A549 (cell line): ENCODE measurements at regions not wholly inside any gene's neighbourhood (a gene's known extent, or its start where the extent isn't known, plus 50 kb on each side); places are given as distances from the start of the nearest gene placed in this dataset.
A peak's percentile ranks its signal among the peaks of the same experiment; 100 is the strongest.
"Not testable (repeated sequence)": the region's sequence is repeated elsewhere in the genome, so short reads cannot be mapped to it uniquely, and the experiment has no call there.

Experiments used
- ATAC-seq, 2 experiments: fragments of 200-7000 bp in 1 of 2; fragments of >200 bp in 1 of 2; cut with Nextera tagmentation in 1 of 2; cut with Tn5 transposase in 1 of 2; 3 replicates each; pipeline versions ENCODE4 v1.8.0 to v1.9.1; 2018 to 2020; ENCODE audit warnings: mild to moderate bottlenecking in 1 of 2, moderate library complexity in 1 of 2
- CTCF ChIA-PET: fragments of 300-600 bp; sonication (Branson Sonifier 250); formaldehyde crosslinking; extraction: SDS; loops from one replicate; lab custom pipeline; 2021; ENCODE audit warnings: antibody characterized with exemption, inconsistent platforms; lab: Yijun Ruan, JAX
- POLR2A ChIA-PET: fragments of 350-600 bp; formaldehyde crosslinking; extraction: SDS; loops from one replicate; lab custom pipeline; 2021; ENCODE audit warnings: antibody characterized with exemption, inconsistent platforms; lab: Yijun Ruan, JAX
- DNase-seq, 2 experiments: peaks; one replicate each; pipeline versions ENCODE4 v3.0.0 to v3.0.0-alpha.2; 2011 to 2016; ENCODE audit warnings: low read depth in 1 of 2, low spot score in 1 of 2
- FAIRE-seq: peaks from 2 replicates; lab custom pipeline; 2011; peaks lifted over from hg19 to GRCh38; lab: Jason Lieb, UNC
- H3K27ac ChIP-seq, 2 experiments: fragments of >200 bp; sonication (Bioruptor Twin); formaldehyde crosslinking; 3 replicates each; pipeline ENCODE4 v1.5.1; 2016 to 2017
- H3K4me1 ChIP-seq: fragments of >200 bp; sonication (Bioruptor Twin); formaldehyde crosslinking; 3 replicates; pipeline ENCODE4 v1.6.1; 2016
- H3K4me2 ChIP-seq: fragments of >200 bp; sonication (Bioruptor Twin); formaldehyde crosslinking; 3 replicates; pipeline ENCODE4 v1.6.1; 2016
- H3K4me3 ChIP-seq: fragments of >200 bp; sonication (Bioruptor Twin); formaldehyde crosslinking; 3 replicates; pipeline ENCODE4 v1.5.1; 2016
- H3K9me3 ChIP-seq: fragments of >200 bp; sonication (Bioruptor Twin); formaldehyde crosslinking; 3 replicates; pipeline ENCODE4 v1.6.1; 2016
- WGBS: methylation state at CpG from one replicate; pipeline ENCODE4 v1.1.6; 2017; ENCODE audit errors: missing lambda C conversion rate; 5-methylcytosine and 5-hydroxymethylcytosine counted together

GRCh38 chrY:25152322-25152721 lies 100.4 kb upstream of the BPY2C start:
- no CpG with 5 or more reads among the region's 2 CpGs for WGBS
- POLR2A ChIA-PET, ATAC-seq, FAIRE-seq, H3K4me2 ChIP-seq, H3K4me1 ChIP-seq, H3K27ac ChIP-seq, DNase-seq, H3K9me3 ChIP-seq, CTCF ChIA-PET, H3K4me3 ChIP-seq: not testable (repeated sequence)

DNA sequence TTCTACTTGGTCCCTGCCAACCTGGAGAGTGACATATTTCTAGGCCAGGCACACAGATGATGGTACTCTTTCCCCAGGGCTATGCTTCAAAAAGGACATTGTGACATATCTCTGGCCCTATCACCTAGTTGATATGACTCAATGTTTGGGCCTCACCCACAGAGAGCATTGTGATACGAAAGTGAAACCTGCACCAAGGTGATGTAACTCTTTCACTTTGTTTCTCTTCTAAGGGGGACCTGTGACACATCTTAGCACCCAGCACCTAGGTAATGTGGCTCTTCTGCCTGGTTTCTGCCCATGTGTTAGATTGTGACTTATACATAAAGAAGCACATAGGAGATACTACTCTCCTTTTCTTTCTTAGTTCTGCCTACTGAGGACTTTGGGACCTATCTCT lies 96.1 kb upstream of the BPY2C start:
- FAIRE-seq, H3K4me3 ChIP-seq, H3K4me2 ChIP-seq, POLR2A ChIA-PET, CTCF ChIA-PET, DNase-seq, H3K9me3 ChIP-seq, H3K4me1 ChIP-seq, H3K27ac ChIP-seq: not testable (repeated sequence)
- WGBS = no CpG with 5 or more reads among the region's 1 CpG
- 0 out of 6 replicates have a peak, but pooled peaks of 1 of the 2 experiments have one; percentile 50 for ATAC-seq

DNA sequence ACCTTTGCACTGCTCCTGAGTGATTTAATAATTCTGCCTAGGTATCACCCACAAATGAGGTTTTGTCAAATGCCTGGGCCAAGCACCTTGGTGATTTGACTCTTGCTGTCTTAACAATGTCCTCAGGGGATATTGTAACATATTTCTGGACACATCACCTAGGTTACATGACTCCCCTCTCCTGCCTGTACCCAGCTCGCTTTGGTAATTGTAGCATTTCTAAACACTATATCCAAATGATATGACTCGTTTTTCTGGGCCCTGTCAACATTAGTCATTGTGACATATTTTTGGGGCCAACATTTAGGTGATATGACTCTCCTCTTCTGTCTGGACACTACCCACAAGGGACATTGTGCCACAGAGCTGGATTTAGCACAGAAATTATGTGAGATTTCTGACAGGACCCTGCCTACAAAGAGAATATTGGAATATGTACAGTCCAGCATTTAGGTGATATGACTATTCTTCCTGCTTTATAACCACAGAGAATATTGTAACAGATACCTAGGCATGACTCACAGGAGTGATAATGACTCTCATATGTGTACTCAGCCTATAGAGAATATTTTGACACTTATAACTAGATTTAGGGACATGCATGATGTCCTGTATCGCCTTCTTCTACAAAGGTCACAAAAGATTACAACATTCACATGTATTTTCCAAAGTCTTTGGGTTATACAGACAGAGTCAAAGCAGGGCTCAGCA lies 80.4 kb upstream of the BPY2C start:
- DNase-seq, FAIRE-seq, CTCF ChIA-PET, POLR2A ChIA-PET, H3K4me1 ChIP-seq, ATAC-seq, H3K27ac ChIP-seq, H3K4me2 ChIP-seq, H3K9me3 ChIP-seq, H3K4me3 ChIP-seq: not testable (repeated sequence)
- WGBS = no CpG with 5 or more reads among the region's 3 CpGs

DNA sequence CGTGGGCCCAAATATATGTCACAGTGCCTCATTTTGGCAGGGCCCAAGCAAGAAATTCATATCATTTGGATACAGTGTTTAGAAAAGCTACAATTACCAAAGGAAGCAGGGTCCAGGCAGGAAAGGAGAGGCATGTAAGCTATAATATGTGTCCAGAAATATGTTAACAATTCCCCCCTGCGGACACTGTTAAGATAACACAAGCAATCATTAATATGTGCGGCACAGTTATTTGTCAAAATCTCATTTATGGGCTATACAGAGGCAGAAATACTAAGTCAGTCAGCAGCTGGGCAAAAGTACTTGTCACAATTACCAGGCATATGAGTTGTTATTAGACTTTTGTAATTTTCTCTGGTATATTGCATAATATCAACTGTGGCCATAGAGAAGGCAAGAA lies 69.0 kb upstream of the BPY2C start:
- no CpG with 5 or more reads among the region's 3 CpGs for WGBS
- H3K4me1 ChIP-seq, H3K27ac ChIP-seq, H3K4me2 ChIP-seq, ATAC-seq, POLR2A ChIA-PET, FAIRE-seq, H3K9me3 ChIP-seq, H3K4me3 ChIP-seq, DNase-seq, CTCF ChIA-PET: not testable (repeated sequence)

DNA sequence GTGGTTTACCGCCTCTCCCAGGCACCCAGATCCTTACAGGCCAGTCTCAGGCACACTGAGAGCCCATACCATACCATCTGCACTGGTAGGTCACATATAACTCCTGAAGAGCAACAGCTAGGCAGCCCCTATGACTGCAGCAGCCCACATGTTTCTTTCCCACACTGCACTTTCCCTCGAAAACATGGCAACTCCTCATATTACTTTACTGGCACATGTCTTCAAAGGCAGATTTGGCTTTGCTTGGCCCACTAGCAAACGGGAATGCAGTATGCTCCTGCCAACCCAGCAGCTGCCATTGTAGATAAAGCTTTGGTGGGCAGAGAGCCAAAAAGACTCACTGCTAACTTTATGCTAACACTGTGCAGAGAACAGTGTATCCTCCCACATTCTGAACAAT lies 56.3 kb upstream of the BPY2C start:
- FAIRE-seq, DNase-seq, H3K9me3 ChIP-seq, ATAC-seq, H3K27ac ChIP-seq, H3K4me2 ChIP-seq, CTCF ChIA-PET, H3K4me3 ChIP-seq, H3K4me1 ChIP-seq, POLR2A ChIA-PET: not testable (repeated sequence)
- no CpG with 5 or more reads among the region's 3 CpGs for WGBS
